H9 (cell line): ENCODE measurements at regions not wholly inside any gene's neighbourhood (a gene's known extent, or its start where the extent isn't known, plus 50 kb on each side); places are given as distances from the start of the nearest gene placed in this dataset.

ENCODE experiments used
- DNase-seq: peaks from one replicate; pipeline ENCODE4 v3.0.0-alpha.2; 2017
- H2AFZ ChIP-seq: one replicate; pipeline ENCODE4 v1.6.1; 2013; ENCODE audit warnings: mild to moderate bottlenecking, low read length, control low read depth, moderate library complexity
- H2AK5ac ChIP-seq: 2 replicates; pipeline ENCODE4 v1.6.1; 2013; ENCODE audit warnings: low read length, control low read depth, mixed read lengths; ENCODE audit not compliant: insufficient read length
- H2BK120ac ChIP-seq: one replicate; pipeline ENCODE4 v1.6.1; 2013; ENCODE audit warnings: low read depth, mild to moderate bottlenecking, low read length, control low read depth, inconsistent platforms; ENCODE audit not compliant: poor library complexity, severe bottlenecking
- H2BK12ac ChIP-seq: 2 replicates; pipeline ENCODE4 v1.6.1; 2013; ENCODE audit warnings: low read length, control low read depth, mixed read lengths, low read depth; ENCODE audit not compliant: insufficient read length
- H2BK15ac ChIP-seq: 2 replicates; pipeline ENCODE4 v1.6.1; 2013; ENCODE audit warnings: low read depth, low read length, control low read depth
- H2BK20ac ChIP-seq: one replicate; pipeline ENCODE4 v1.6.1; 2013; ENCODE audit warnings: low read depth, mild to moderate bottlenecking, low read length, control low read depth, inconsistent platforms; ENCODE audit not compliant: poor library complexity, severe bottlenecking
- H2BK5ac ChIP-seq: 2 replicates; pipeline ENCODE4 v1.6.1; 2013; ENCODE audit warnings: low read length, control low read depth, mixed read lengths; ENCODE audit not compliant: insufficient read length
- H3K14ac ChIP-seq: 2 replicates; pipeline ENCODE4 v1.6.1; 2013; ENCODE audit warnings: low read length, control low read depth; ENCODE audit not compliant: insufficient read depth
- H3K18ac ChIP-seq: 2 replicates; pipeline ENCODE4 v1.6.1; 2013; ENCODE audit warnings: low read depth, mild to moderate bottlenecking, mixed read lengths, low read length, control low read depth; ENCODE audit not compliant: insufficient read length
- H3K23ac ChIP-seq: 2 replicates; pipeline ENCODE4 v1.6.1; 2013; ENCODE audit warnings: low read length, control low read depth, mixed read lengths, low read depth; ENCODE audit not compliant: insufficient read length
- H3K23me2 ChIP-seq: 2 replicates; pipeline ENCODE4 v1.6.1; 2013; ENCODE audit warnings: low read depth, mild to moderate bottlenecking, mixed read lengths, low read length, control low read depth; ENCODE audit not compliant: insufficient read length, poor library complexity, severe bottlenecking
- H3K27ac ChIP-seq: 2 replicates; pipeline ENCODE4 v1.5.1; 2013; ENCODE audit warnings: low read length, control low read depth, mixed read lengths, low read depth; ENCODE audit not compliant: insufficient read length
- H3K27me3 ChIP-seq: 2 replicates; pipeline ENCODE4 v1.6.1; 2013; ENCODE audit warnings: low read length, control low read depth, inconsistent platforms; ENCODE audit not compliant: insufficient read depth
- H3K4ac ChIP-seq: 2 replicates; pipeline ENCODE4 v1.6.1; 2013; ENCODE audit warnings: low read depth, mild to moderate bottlenecking, control low read depth, inconsistent platforms, low read length, moderate library complexity
- H3K4me1 ChIP-seq: 2 replicates; pipeline ENCODE4 v1.6.1; 2013; ENCODE audit warnings: low read length, control low read depth, inconsistent platforms; ENCODE audit not compliant: insufficient read depth
- H3K4me2 ChIP-seq: 2 replicates; pipeline ENCODE4 v1.6.1; 2013; ENCODE audit warnings: low read length, control low read depth, mixed read lengths; ENCODE audit not compliant: insufficient read length, insufficient read depth
- H3K56ac ChIP-seq: 2 replicates; pipeline ENCODE4 v1.6.1; 2013; ENCODE audit warnings: low read depth, mild to moderate bottlenecking, mixed read lengths, low read length, control low read depth; ENCODE audit not compliant: insufficient read length
- H3K79me1 ChIP-seq: 2 replicates; pipeline ENCODE4 v1.6.1; 2013; ENCODE audit warnings: low read depth, mild to moderate bottlenecking, moderate library complexity, low read length, control low read depth, inconsistent platforms; ENCODE audit not compliant: insufficient read depth, poor library complexity, severe bottlenecking
- H3K79me2 ChIP-seq: 2 replicates; pipeline ENCODE4 v1.6.1; 2013; ENCODE audit warnings: low read length, control low read depth, inconsistent platforms; ENCODE audit not compliant: insufficient read depth
- H3K9ac ChIP-seq: 2 replicates; pipeline ENCODE4 v1.6.1; 2013; ENCODE audit warnings: low read length, control low read depth, mixed read lengths; ENCODE audit not compliant: insufficient read length; ENCODE audit errors: extremely low read depth
- H3K9me3 ChIP-seq: one replicate; pipeline ENCODE4 v1.6.1; 2013; ENCODE audit warnings: low read depth, low read length, inconsistent platforms; ENCODE audit not compliant: control insufficient read depth
- H3T11ph ChIP-seq: one replicate; pipeline ENCODE4 v1.6.1; 2013; ENCODE audit warnings: mild to moderate bottlenecking, low read length, control low read depth, inconsistent platforms
- H4K20me1 ChIP-seq: one replicate; pipeline ENCODE4 v1.6.1; 2013; ENCODE audit not compliant: control insufficient read depth, insufficient read length, insufficient read depth
- H4K5ac ChIP-seq: 2 replicates; pipeline ENCODE4 v1.6.1; 2013; ENCODE audit warnings: low read depth, mild to moderate bottlenecking, mixed read lengths, low read length, control low read depth; ENCODE audit not compliant: insufficient read length
- H4K8ac ChIP-seq: replicated peaks from 2 replicates; pipeline ENCODE4 v1.6.1; 2013; ENCODE audit warnings: low read length, control low read depth, mixed read lengths, low read depth; ENCODE audit not compliant: insufficient read length
- H4K91ac ChIP-seq: 2 replicates; pipeline ENCODE4 v1.6.1; 2013; ENCODE audit warnings: low read depth, mild to moderate bottlenecking, moderate library complexity, mixed read lengths, low read length, control low read depth; ENCODE audit not compliant: insufficient read length
- H3K27ac Mint-ChIP-seq, 3 experiments: 2 replicates in 2 of 3; 3 replicates in 1 of 3; pipeline ENCODE4 v1.8.0; 2020 to 2021; ENCODE audit warnings: mixed read lengths in 3 of 3, mild to moderate bottlenecking in 1 of 3, moderate library complexity in 1 of 3
- H3K27me3 Mint-ChIP-seq: 2 replicates; pipeline ENCODE4 v1.8.0; 2021; ENCODE audit warnings: low read depth, mild to moderate bottlenecking, moderate library complexity, mixed read lengths
- H3K36me3 Mint-ChIP-seq, 3 experiments: 2 replicates in 2 of 3; 3 replicates in 1 of 3; pipeline ENCODE4 v1.8.0; 2020 to 2021; ENCODE audit warnings: low read depth in 3 of 3, mixed read lengths in 3 of 3; ENCODE audit not compliant: insufficient read depth in 1 of 3
- H3K4me1 Mint-ChIP-seq, 2 experiments: 2 replicates each; pipeline ENCODE4 v1.8.0; 2020; ENCODE audit warnings: mixed read lengths in 2 of 2
- H3K4me3 Mint-ChIP-seq, 2 experiments: 2 replicates in 1 of 2; 3 replicates in 1 of 2; pipeline ENCODE4 v1.8.0; 2020 to 2021; ENCODE audit warnings: mild to moderate bottlenecking in 2 of 2, mixed read lengths in 2 of 2, moderate library complexity in 1 of 2
- H3K9me3 Mint-ChIP-seq, 2 experiments: 2 replicates in 1 of 2; 3 replicates in 1 of 2; pipeline ENCODE4 v1.8.0; 2020; ENCODE audit warnings: mild to moderate bottlenecking in 2 of 2, mixed read lengths in 2 of 2, moderate library complexity in 1 of 2
- WGBS: extraction: QIAGEN DNeasy Blood & Tissue Kit; methylation state at CpG from one replicate; pipeline ENCODE4 v1.1.7; 2013; ENCODE audit warnings: missing lambda C conversion rate, low lambda C conversion rate, mixed read lengths; ENCODE audit not compliant: insufficient read length; ENCODE audit errors: extremely low coverage; 5-methylcytosine and 5-hydroxymethylcytosine counted together
- TF ChIP-seq, protein P1 (sequence below): fragments of 200-600 bp; sonication (generic); conservative IDR thresholded peaks from 3 replicates; pipeline ENCODE4 v1.8.0; 2021; ENCODE audit warnings: antibody characterized with exemption, mild to moderate bottlenecking

DNA sequence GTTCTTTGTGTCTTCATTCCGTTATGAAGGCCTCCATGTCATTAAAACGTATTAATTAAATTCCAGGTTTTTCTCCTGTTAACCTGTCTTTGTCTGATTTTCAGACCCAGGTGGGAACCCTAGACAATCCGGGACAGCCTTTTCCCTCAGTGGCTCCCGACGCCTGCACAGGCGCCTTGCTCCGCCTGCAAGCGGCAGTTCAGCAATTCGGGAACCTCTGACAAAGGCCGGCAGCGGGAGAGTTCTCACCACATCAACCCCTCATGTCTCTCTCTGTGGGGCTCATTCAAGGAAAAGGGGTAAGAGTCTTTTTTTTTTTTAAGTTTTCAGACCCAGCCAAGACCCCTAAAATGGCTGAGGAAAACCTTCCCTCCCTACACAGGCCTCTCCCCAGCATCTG, 259.8 kb upstream of the SALL3 start:
- no peak overlapping the region for H3K56ac ChIP-seq
- peaks cover 14% of the 10 kb centered on the region; the same call in 1 of the 2 replicates for H3K4me1 ChIP-seq
- no peaks in the 10 kb centered on the region for H4K20me1 ChIP-seq
- no peak overlapping the region for H3T11ph ChIP-seq
- no peak overlapping the region for H2AFZ ChIP-seq
- H3K14ac ChIP-seq: no peak overlapping the region
- no peak overlapping the region for H4K8ac ChIP-seq
- H2BK15ac ChIP-seq: no peak overlapping the region
- peaks cover 0 to 9% (median 4%) of the 10 kb centered on the region in 3 experiments; a peak in 4 of 7 replicates for H3K36me3 Mint-ChIP-seq
- H2AK5ac ChIP-seq: no peak overlapping the region
- no peak overlapping the region for H3K9ac ChIP-seq
- no peak overlapping the region for H4K5ac ChIP-seq
- H3K4me1 Mint-ChIP-seq: peaks cover 42 to 43% of the 10 kb centered on the region in 2 experiments
- H3K18ac ChIP-seq: no peak overlapping the region
- H3K23me2 ChIP-seq: no peaks in the 10 kb centered on the region
- H2BK20ac ChIP-seq: no peak overlapping the region
- TF ChIP-seq, protein P1, sequence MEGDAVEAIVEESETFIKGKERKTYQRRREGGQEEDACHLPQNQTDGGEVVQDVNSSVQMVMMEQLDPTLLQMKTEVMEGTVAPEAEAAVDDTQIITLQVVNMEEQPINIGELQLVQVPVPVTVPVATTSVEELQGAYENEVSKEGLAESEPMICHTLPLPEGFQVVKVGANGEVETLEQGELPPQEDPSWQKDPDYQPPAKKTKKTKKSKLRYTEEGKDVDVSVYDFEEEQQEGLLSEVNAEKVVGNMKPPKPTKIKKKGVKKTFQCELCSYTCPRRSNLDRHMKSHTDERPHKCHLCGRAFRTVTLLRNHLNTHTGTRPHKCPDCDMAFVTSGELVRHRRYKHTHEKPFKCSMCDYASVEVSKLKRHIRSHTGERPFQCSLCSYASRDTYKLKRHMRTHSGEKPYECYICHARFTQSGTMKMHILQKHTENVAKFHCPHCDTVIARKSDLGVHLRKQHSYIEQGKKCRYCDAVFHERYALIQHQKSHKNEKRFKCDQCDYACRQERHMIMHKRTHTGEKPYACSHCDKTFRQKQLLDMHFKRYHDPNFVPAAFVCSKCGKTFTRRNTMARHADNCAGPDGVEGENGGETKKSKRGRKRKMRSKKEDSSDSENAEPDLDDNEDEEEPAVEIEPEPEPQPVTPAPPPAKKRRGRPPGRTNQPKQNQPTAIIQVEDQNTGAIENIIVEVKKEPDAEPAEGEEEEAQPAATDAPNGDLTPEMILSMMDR: no peak
- no peaks in the 10 kb centered on the region for H3K9me3 ChIP-seq
- H3K4me3 Mint-ChIP-seq: no peak overlapping the region
- peaks cover 10% of the 10 kb centered on the region for H3K27me3 Mint-ChIP-seq
- no peaks in the 10 kb centered on the region for H3K79me2 ChIP-seq
- no peaks in the 10 kb centered on the region; a peak in 2 of 5 replicates for H3K9me3 Mint-ChIP-seq
- no peaks in the 10 kb centered on the region for H3K27me3 ChIP-seq
- H3K27ac ChIP-seq: no peak overlapping the region
- no peak overlapping the region for H2BK12ac ChIP-seq
- no peak overlapping the region for H3K4ac ChIP-seq
- H3K4me2 ChIP-seq: no peak overlapping the region
- H2BK120ac ChIP-seq: no peak overlapping the region
- no peak overlapping the region for H2BK5ac ChIP-seq
- no peak overlapping the region for H3K27ac Mint-ChIP-seq
- no peak for DNase-seq
- WGBS: no CpG with 5 or more reads among the region's 11 CpGs
- no peaks in the 10 kb centered on the region for H3K79me1 ChIP-seq
- no peak overlapping the region for H4K91ac ChIP-seq
- no peak overlapping the region for H3K23ac ChIP-seq
